Transverse colon (tissue), 4 donors: ENCODE measurements at regions not wholly inside any gene's neighbourhood (a gene's known extent, or its start where the extent isn't known, plus 50 kb on each side); places are given as distances from the start of the nearest gene placed in this dataset.

Source experiments
- DNase-seq: peaks from one replicate; pipeline ENCODE4 v3.0.0-alpha.2; 2019
- H3K27ac ChIP-seq, 4 donors: fragments of 200-600 bp; sonication (generic); 2 replicates each; pipeline ENCODE4 v1.5.1; 2016 to 2018; ENCODE audit warnings: inconsistent platforms in 4 of 4
- H3K27me3 ChIP-seq: fragments of 200-600 bp; sonication (generic); 2 replicates; pipeline ENCODE4 v1.5.1; 2017; ENCODE audit warnings: inconsistent platforms
- H3K36me3 ChIP-seq, 4 donors: fragments of 200-600 bp; sonication (generic); 2 replicates each; pipeline ENCODE4 v1.5.1; 2017 to 2019; ENCODE audit warnings: inconsistent platforms in 4 of 4
- H3K4me1 ChIP-seq, 4 donors: fragments of 200-600 bp; sonication (generic); 2 replicates each; pipeline ENCODE4 v1.5.1; 2017 to 2020; ENCODE audit warnings: inconsistent platforms in 4 of 4
- H3K4me3 ChIP-seq, 4 donors: fragments of 200-600 bp; sonication (generic); 1 replicate in 1 of 4; 2 replicates in 3 of 4; pipeline versions ENCODE4 v1.5.1 to v1.6.1; 2017 to 2019; ENCODE audit warnings: inconsistent platforms in 4 of 4
- H3K9me3 ChIP-seq, 2 donors: fragments of 200-600 bp; sonication (generic); 2 replicates each; pipeline ENCODE4 v1.5.1; 2017 to 2019; ENCODE audit warnings: inconsistent platforms in 2 of 2
- CTCF ChIP-seq, 5 experiments: fragments of 200-600 bp in 3 of 5; fragments of 450-650 bp in 2 of 5; sonication (generic) in 3 of 5; IDR thresholded peaks; 1 replicate in 2 of 5; 2 replicates in 3 of 5; pipeline ENCODE4 v1.5.1; 2016 to 2017; ENCODE audit warnings: antibody characterized with exemption in 5 of 5, inconsistent platforms in 3 of 5, mild to moderate bottlenecking in 2 of 5, moderate library complexity in 1 of 5
- EP300 ChIP-seq: sonication (generic); formaldehyde crosslinking; IDR thresholded peaks from one replicate; pipeline ENCODE4 v1.6.1; 2017; ENCODE audit warnings: antibody characterized with exemption, low read depth
- POLR2A ChIP-seq: fragments of 450-650 bp; IDR thresholded peaks from one replicate; pipeline ENCODE4 v1.6.1; 2016; ENCODE audit warnings: antibody characterized with exemption, mild to moderate bottlenecking, moderate library complexity
- POLR2AphosphoS5 ChIP-seq, 3 donors: sonication (generic); formaldehyde crosslinking; IDR thresholded peaks; one replicate each; pipeline ENCODE4 v1.6.1; 2016; ENCODE audit warnings: antibody characterized with exemption in 3 of 3
- WGBS, 2 donors: methylation state at CpG; one replicate each; pipeline ENCODE4 v1.1.5; 2018; ENCODE audit warnings: low coverage in 1 of 2; 5-methylcytosine and 5-hydroxymethylcytosine counted together
- in situ Hi-C, 4 donors: fragments of 200-750 bp; cut with MboI; loops; one replicate each; pipeline versions ENCODE4 v1.15.0 to v1.15.1; 2017; ENCODE audit warnings: low sequenced_read_pairs in 3 of 4, low pct_ligation_motif_present in 1 of 4, low pct_unique_long_range_greater_than_20kb in 1 of 4
- intact Hi-C: fragments of 100-400 bp; cut with DNase I; formaldehyde crosslinking; loops from one replicate; pipeline ENCODE4 v1.15.1; 2023; ENCODE audit warnings: low total_unique reads

- intact Hi-C loops (no loop called here), in situ Hi-C loops (no loop called here)
- Histone ChIP-seq H3K36me3 (no peaks in the 10 kb centered on the region), H3K4me3 (no peak overlapping the region), H3K27me3 (no peaks in the 10 kb centered on the region), H3K4me1 (no peaks in the 10 kb centered on the region), H3K27ac (no peak overlapping the region), H3K9me3 (no peaks in the 10 kb centered on the region)
- DNase-seq, result no peak
- 70% methylated on average over 1 of the region's 1 CpG; no CpG with 5 or more reads in 1 of the 2 donors for WGBS, 2 donors
- TF ChIP-seq EP300 (no peak), POLR2A (no peak), CTCF (IDR thresholded peaks at IDR 0.05) (no peak), POLR2AphosphoS5 (IDR thresholded peaks at IDR 0.05) (no peak)
These were observed 236.5 kb upstream of the FN1 start for GRCh38 chr2:215672406-215672805.

- H3K9me3 ChIP-seq, result no peaks in the 10 kb centered on the region
- no peak overlapping the region for H3K27ac ChIP-seq
- H3K4me3 ChIP-seq, result no peak overlapping the region
- H3K36me3 ChIP-seq, result no peaks in the 10 kb centered on the region
- DNase-seq, result no peak
- no peaks in the 10 kb centered on the region for H3K27me3 ChIP-seq
- in situ Hi-C loops (no loop called here), intact Hi-C loops (no loop called here)
- WGBS, 2 donors, result 68 to 83% methylated on average over 4 to 6 of the region's 6 CpGs
- no peaks in the 10 kb centered on the region for H3K4me1 ChIP-seq
- TF ChIP-seq EP300 (no peak), POLR2A (no peak), POLR2AphosphoS5 (IDR thresholded peaks at IDR 0.05) (no peak), CTCF (IDR thresholded peaks at IDR 0.05) (no peak)
These were observed 235.8 kb upstream of the FN1 start for GRCh38 chr2:215671691-215672090.

GRCh38 chr2:215671244-215671643 is 235.4 kb upstream of the FN1 start:
- Histone ChIP-seq H3K4me3 (no peak overlapping the region), H3K9me3 (no peaks in the 10 kb centered on the region), H3K27ac (no peak overlapping the region), H3K4me1 (no peaks in the 10 kb centered on the region), H3K27me3 (no peaks in the 10 kb centered on the region), H3K36me3 (no peaks in the 10 kb centered on the region)
- no peak for TF ChIP-seq EP300
- no peak for TF ChIP-seq POLR2A
- TF ChIP-seq CTCF (IDR thresholded peaks at IDR 0.05), result no peak
- no peak for TF ChIP-seq POLR2AphosphoS5 (IDR thresholded peaks at IDR 0.05)
- WGBS, 2 donors, result 86 to 87% methylated on average over 2 of the region's 2 CpGs
- DNase-seq, result no peak
- in situ Hi-C loops, result no loop called here
- intact Hi-C loops, result no loop called here

GRCh38 chr2:215670396-215670795 is 234.5 kb upstream of the FN1 start:
- Histone ChIP-seq H3K4me3 (no peak overlapping the region), H3K4me1 (no peaks in the 10 kb centered on the region), H3K27me3 (no peaks in the 10 kb centered on the region), H3K9me3 (no peaks in the 10 kb centered on the region), H3K27ac (no peak overlapping the region), H3K36me3 (no peaks in the 10 kb centered on the region)
- DNase-seq, result no peak
- in situ Hi-C loops (no loop called here), intact Hi-C loops (no loop called here)
- WGBS, 2 donors, result 85 to 93% methylated on average over 4 of the region's 4 CpGs
- no peak for TF ChIP-seq CTCF (IDR thresholded peaks at IDR 0.05)
- no peak for TF ChIP-seq POLR2A
- no peak for TF ChIP-seq POLR2AphosphoS5 (IDR thresholded peaks at IDR 0.05)
- TF ChIP-seq EP300, result no peak
